ENCODE measurements at regions not wholly inside any gene's neighbourhood (a gene's known extent, or its start where the extent isn't known, plus 50 kb on each side); places are given as distances from the start of the nearest gene placed in this dataset.
"Not testable (repeated sequence)": the region's sequence is repeated elsewhere in the genome, so short reads cannot be mapped to it uniquely, and the experiment has no call there.

DNA sequence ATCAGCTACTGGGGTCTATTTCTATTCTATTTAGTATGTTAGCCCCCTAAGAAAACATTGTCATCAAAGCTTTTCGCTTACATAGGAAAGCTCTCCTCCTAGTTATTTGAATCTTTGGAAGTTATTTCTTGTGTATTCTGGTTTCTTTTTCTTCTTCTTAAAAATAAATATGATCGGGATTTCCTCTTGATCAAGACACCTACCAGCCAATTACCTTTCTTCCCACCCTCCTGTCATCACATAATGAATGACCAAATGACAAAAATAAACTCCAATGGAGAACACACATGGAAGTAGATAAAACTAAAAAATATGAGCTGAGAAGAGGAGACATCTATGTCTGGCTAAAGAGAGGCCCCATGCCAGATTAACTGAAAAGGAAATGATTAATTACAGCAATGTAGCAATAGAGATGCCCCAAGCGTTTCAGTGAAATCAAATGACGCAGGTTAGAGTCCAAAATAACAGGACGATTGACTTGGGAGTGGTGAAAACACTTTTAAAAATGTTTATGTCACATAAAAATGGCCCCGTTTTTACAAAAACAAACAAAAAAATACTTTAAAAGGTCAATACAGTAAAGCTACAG is 59.5 kb upstream of the PCSK1 start:
- H3F3A ChIP-seq (ENCODE audit: insufficient read depth, low read length) = no peaks in the 10 kb centered on the region
- no peak overlapping the region for H2AFZ ChIP-seq (ENCODE audit: low read length)
- H3K4me1 ChIP-seq (ENCODE audit: insufficient read depth, low read length, severe bottlenecking) = no peaks in the 10 kb centered on the region
- TF ChIP-seq EZH2 (IDR thresholded peaks at IDR 0.05; ENCODE audit: borderline replicate concordance, low read length) = no peak
- TF ChIP-seq, protein P1, sequence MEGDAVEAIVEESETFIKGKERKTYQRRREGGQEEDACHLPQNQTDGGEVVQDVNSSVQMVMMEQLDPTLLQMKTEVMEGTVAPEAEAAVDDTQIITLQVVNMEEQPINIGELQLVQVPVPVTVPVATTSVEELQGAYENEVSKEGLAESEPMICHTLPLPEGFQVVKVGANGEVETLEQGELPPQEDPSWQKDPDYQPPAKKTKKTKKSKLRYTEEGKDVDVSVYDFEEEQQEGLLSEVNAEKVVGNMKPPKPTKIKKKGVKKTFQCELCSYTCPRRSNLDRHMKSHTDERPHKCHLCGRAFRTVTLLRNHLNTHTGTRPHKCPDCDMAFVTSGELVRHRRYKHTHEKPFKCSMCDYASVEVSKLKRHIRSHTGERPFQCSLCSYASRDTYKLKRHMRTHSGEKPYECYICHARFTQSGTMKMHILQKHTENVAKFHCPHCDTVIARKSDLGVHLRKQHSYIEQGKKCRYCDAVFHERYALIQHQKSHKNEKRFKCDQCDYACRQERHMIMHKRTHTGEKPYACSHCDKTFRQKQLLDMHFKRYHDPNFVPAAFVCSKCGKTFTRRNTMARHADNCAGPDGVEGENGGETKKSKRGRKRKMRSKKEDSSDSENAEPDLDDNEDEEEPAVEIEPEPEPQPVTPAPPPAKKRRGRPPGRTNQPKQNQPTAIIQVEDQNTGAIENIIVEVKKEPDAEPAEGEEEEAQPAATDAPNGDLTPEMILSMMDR (IDR thresholded peaks at IDR 0.05; ENCODE audit: low read length) = no peak
- H3K4me3 ChIP-seq (ENCODE audit: low read depth, low read length, poor library complexity, severe bottlenecking) = no peak overlapping the region
- no peak overlapping the region for H3K4me2 ChIP-seq (ENCODE audit: low read length)
- no peaks in the 10 kb centered on the region for H4K20me1 ChIP-seq (ENCODE audit: insufficient read depth, low read length)
- H3K9me3 ChIP-seq (ENCODE audit: low read length) = no peaks in the 10 kb centered on the region
- no peaks in the 10 kb centered on the region for H3K36me3 ChIP-seq (ENCODE audit: insufficient read depth, low read length)
- H3K9me2 ChIP-seq (ENCODE audit: low read depth, low read length) = no peaks in the 10 kb centered on the region
- no peak overlapping the region for H3K9ac ChIP-seq (ENCODE audit: low read length)
- H3K27ac ChIP-seq (ENCODE audit: low read depth, low read length, poor library complexity, severe bottlenecking) = no peak overlapping the region
- no peaks in the 10 kb centered on the region for H3K79me2 ChIP-seq (ENCODE audit: insufficient read depth, low read length)
- H3K27me3 ChIP-seq (ENCODE audit: insufficient read depth, low read length) = no peaks in the 10 kb centered on the region

DNA sequence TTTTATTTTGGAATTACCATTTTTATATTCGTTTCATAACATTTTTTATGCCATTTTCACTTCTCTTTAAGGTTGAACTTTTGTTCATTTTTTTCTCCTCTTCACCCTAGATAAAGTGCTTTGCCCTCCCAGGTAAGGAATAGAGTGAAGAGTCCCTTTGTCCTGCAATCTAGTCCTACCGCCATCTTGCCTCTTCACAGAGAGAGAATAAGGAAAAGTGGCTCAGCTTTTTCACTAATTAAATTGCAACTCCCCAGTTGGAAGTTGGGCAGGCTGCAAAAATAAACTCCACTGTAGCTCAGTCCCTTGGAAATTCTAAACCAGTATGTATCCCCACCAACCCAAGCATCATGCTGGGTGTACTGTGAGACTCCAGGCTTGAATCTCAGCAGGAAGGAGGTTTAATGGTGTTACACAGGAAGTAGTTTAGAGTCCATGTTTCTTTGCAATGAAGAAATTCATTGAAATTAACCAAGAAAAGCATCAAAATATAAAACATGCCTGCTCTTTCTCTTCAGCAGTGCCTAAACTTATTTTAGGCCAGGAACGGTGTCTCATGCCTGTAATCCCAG is 60.3 kb upstream of the PCSK1 start:
- Histone ChIP-seq H3K9me2 (ENCODE audit: low read depth, low read length) (no peaks in the 10 kb centered on the region), H4K20me1 (ENCODE audit: insufficient read depth, low read length) (no peaks in the 10 kb centered on the region), H3K9ac (ENCODE audit: low read length) (no peak overlapping the region), H3K27ac (ENCODE audit: low read depth, low read length, poor library complexity, severe bottlenecking) (no peak overlapping the region), H3F3A (ENCODE audit: insufficient read depth, low read length) (no peaks in the 10 kb centered on the region), H2AFZ (ENCODE audit: low read length) (no peak overlapping the region), H3K4me1 (ENCODE audit: insufficient read depth, low read length, severe bottlenecking) (no peaks in the 10 kb centered on the region), H3K36me3 (ENCODE audit: insufficient read depth, low read length) (no peaks in the 10 kb centered on the region), H3K79me2 (ENCODE audit: insufficient read depth, low read length) (no peaks in the 10 kb centered on the region), H3K4me3 (ENCODE audit: low read depth, low read length, poor library complexity, severe bottlenecking) (no peak overlapping the region), H3K27me3 (ENCODE audit: insufficient read depth, low read length) (no peaks in the 10 kb centered on the region), H3K9me3 (ENCODE audit: low read length) (no peaks in the 10 kb centered on the region), H3K4me2 (ENCODE audit: low read length) (no peak overlapping the region)
- TF ChIP-seq, protein P1 (IDR thresholded peaks at IDR 0.05; ENCODE audit: low read length) = no peak
- TF ChIP-seq EZH2 (IDR thresholded peaks at IDR 0.05; ENCODE audit: borderline replicate concordance, low read length) = no peak

DNA sequence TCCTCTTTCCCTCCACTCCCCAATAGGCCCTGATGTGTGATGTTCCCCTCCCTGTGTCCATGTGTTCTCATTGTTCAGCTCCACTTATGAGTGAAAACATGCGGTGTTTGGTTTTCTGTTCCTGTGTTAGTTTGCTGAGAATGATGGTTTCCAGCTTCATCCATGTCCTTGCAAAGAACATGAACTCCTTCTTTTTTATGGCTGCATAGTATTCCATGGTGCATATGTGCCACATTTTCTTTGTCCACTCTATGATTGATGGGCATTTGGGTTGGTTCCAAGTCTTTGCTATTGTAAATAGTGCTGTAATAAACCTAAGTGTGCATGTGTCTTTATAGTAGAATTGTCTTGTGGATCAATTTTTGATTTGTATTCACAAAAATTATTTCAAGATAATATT is 62.4 kb upstream of the PCSK1 start:
- not testable (repeated sequence) for H3K36me3 ChIP-seq (ENCODE audit: insufficient read depth, low read length); H3K27me3 ChIP-seq (ENCODE audit: insufficient read depth, low read length); H3K27ac ChIP-seq (ENCODE audit: low read depth, low read length, poor library complexity, severe bottlenecking); H2AFZ ChIP-seq (ENCODE audit: low read length); H3F3A ChIP-seq (ENCODE audit: insufficient read depth, low read length); H3K9me3 ChIP-seq (ENCODE audit: low read length); H3K9ac ChIP-seq (ENCODE audit: low read length); H4K20me1 ChIP-seq (ENCODE audit: insufficient read depth, low read length); H3K4me2 ChIP-seq (ENCODE audit: low read length); H3K4me3 ChIP-seq (ENCODE audit: low read depth, low read length, poor library complexity, severe bottlenecking); H3K9me2 ChIP-seq (ENCODE audit: low read depth, low read length); H3K4me1 ChIP-seq (ENCODE audit: insufficient read depth, low read length, severe bottlenecking); H3K79me2 ChIP-seq (ENCODE audit: insufficient read depth, low read length)

DNA sequence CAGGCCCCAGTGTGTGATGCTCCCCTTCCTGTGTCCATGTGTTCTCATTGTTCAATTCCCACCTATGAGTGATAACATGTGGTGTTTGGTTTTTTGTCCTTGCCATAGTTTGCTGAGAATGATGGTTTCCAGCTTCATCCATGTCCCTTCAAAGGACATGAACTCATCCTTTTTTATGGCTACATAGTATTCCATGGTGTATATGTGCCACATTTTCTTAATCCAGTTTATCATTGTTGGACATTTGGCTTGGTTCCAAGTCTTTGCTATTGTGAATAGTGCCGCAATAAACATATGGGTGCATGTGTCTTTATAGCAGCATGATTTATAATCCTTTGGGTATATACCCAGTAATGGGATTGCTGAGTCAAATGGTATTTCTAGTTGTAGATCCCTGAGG is 64.0 kb upstream of the PCSK1 start:
- not testable (repeated sequence) for H3K36me3 ChIP-seq (ENCODE audit: insufficient read depth, low read length); H2AFZ ChIP-seq (ENCODE audit: low read length); H3K9me2 ChIP-seq (ENCODE audit: low read depth, low read length); H4K20me1 ChIP-seq (ENCODE audit: insufficient read depth, low read length); H3K27me3 ChIP-seq (ENCODE audit: insufficient read depth, low read length); H3K4me2 ChIP-seq (ENCODE audit: low read length); H3K9ac ChIP-seq (ENCODE audit: low read length); H3K9me3 ChIP-seq (ENCODE audit: low read length); H3K27ac ChIP-seq (ENCODE audit: low read depth, low read length, poor library complexity, severe bottlenecking); H3K4me1 ChIP-seq (ENCODE audit: insufficient read depth, low read length, severe bottlenecking); H3K4me3 ChIP-seq (ENCODE audit: low read depth, low read length, poor library complexity, severe bottlenecking); H3F3A ChIP-seq (ENCODE audit: insufficient read depth, low read length); H3K79me2 ChIP-seq (ENCODE audit: insufficient read depth, low read length)

Data from OCI-LY1 (cell line).